ENCODE measurements at regions not wholly inside any gene's neighbourhood (a gene's known extent, or its start where the extent isn't known, plus 50 kb on each side); places are given as distances from the start of the nearest gene placed in this dataset.

- TF ChIP-seq CTCF (IDR thresholded peaks at IDR 0.05) (no peak), POLR2A (IDR thresholded peaks at IDR 0.05) (no peak)
Observed at GRCh38 chr18:22641958-22642357, 224.2 kb upstream of the CTAGE1 start.

All from Peyer's patch (tissue), 4 donors.